GM12878 (cell line): ENCODE measurements at regions not wholly inside any gene's neighbourhood (a gene's known extent, or its start where the extent isn't known, plus 50 kb on each side); places are given as distances from the start of the nearest gene placed in this dataset.

Source experiments
- ATAC-seq: fragments of 200-7000 bp; cut with Tn5 transposase; 3 replicates; pipeline ENCODE4 v1.9.1; 2020; ENCODE audit warnings: mild to moderate bottlenecking, moderate library complexity
- BruUV-seq: library from RNA; stranded (reverse); fragments of 400-500 nt; replicated peaks from 2 replicates; lab custom pipeline; 2021; lab: Mats Ljungman, UMichigan
- CTCF ChIA-PET: fragments of 300-600 bp; sonication (Branson Sonifier 250); formaldehyde crosslinking; extraction: SDS; loops from one replicate; lab custom pipeline; 2021; ENCODE audit warnings: inconsistent platforms; lab: Yijun Ruan, JAX
- POLR2A ChIA-PET: fragments of 350-600 bp; formaldehyde crosslinking; extraction: SDS; loops from one replicate; lab custom pipeline; 2021; ENCODE audit warnings: inconsistent platforms; lab: Charles Lee
- RAD21 ChIA-PET: fragments of 300-600 bp; sonication (Branson Sonifier 250); formaldehyde crosslinking; loops from one replicate; lab custom pipeline; 2023; ENCODE audit warnings: antibody characterized with exemption; ENCODE audit not compliant: unreplicated experiment; lab: Charles Lee
- SMC1A ChIA-PET: fragments of 300-600 bp; sonication (Branson Sonifier 250); formaldehyde crosslinking; loops from one replicate; lab custom pipeline; 2023; ENCODE audit not compliant: unreplicated experiment, uncharacterized antibody; lab: Charles Lee
- DNase-seq: peaks from one replicate; pipeline ENCODE4 v3.0.0-alpha.2; 2011; ENCODE audit warnings: low read depth, low spot score
- FAIRE-seq: peaks from 3 replicates; lab custom pipeline; 2011; peaks lifted over from hg19 to GRCh38; lab: Jason Lieb, UNC
- H2AFZ ChIP-seq: 2 replicates; pipeline ENCODE4 v1.6.0; 2011; ENCODE audit warnings: low read depth, low read length, control low read depth; ENCODE audit not compliant: control insufficient read depth
- H3K27ac ChIP-seq: 2 replicates; pipeline ENCODE4 v1.5.1; 2011; ENCODE audit warnings: control low read depth; ENCODE audit not compliant: control insufficient read depth, insufficient read depth
- H3K27me3 ChIP-seq, 2 experiments: replicated peaks in 1 of 2; 2 replicates each; pipeline versions ENCODE4 v1.6.0 to v1.6.1; 2011; ENCODE audit warnings: low read length in 1 of 2; ENCODE audit not compliant: control insufficient read depth in 2 of 2, insufficient read depth in 2 of 2
- H3K36me3 ChIP-seq, 2 experiments: 2 replicates each; pipeline ENCODE4 v1.5.1; 2011; ENCODE audit warnings: low read length in 1 of 2; ENCODE audit not compliant: control insufficient read depth in 2 of 2, insufficient read depth in 2 of 2
- H3K4me1 ChIP-seq: 2 replicates; pipeline ENCODE4 v1.6.1; 2011; ENCODE audit warnings: mild to moderate bottlenecking, low read length, moderate library complexity, mixed read lengths; ENCODE audit not compliant: control insufficient read depth, insufficient read depth
- H3K4me2 ChIP-seq: 2 replicates; pipeline ENCODE4 v1.6.0; 2011; ENCODE audit warnings: control low read depth; ENCODE audit not compliant: control insufficient read depth, insufficient read depth
- H3K4me3 ChIP-seq: fragments of 200-600 bp; sonication (generic); 2 replicates; pipeline ENCODE4 v1.5.1; 2016
- H3K79me2 ChIP-seq: 2 replicates; pipeline ENCODE4 v1.6.0; 2011; ENCODE audit warnings: low read length; ENCODE audit not compliant: control insufficient read depth, insufficient read depth
- H3K9ac ChIP-seq: 2 replicates; pipeline ENCODE4 v1.8.0; 2011; ENCODE audit warnings: low read length, control low read depth, mixed read lengths; ENCODE audit not compliant: control insufficient read depth, insufficient read depth
- H3K9me3 ChIP-seq: replicated peaks from 3 replicates; pipeline ENCODE4 v1.5.1; 2011; ENCODE audit warnings: mild to moderate bottlenecking, low read length; ENCODE audit not compliant: control insufficient read depth, insufficient read depth
- H4K20me1 ChIP-seq: 2 replicates; pipeline ENCODE4 v1.6.0; 2011; ENCODE audit not compliant: control insufficient read depth, insufficient read depth
- ASH2L ChIP-seq: fragments of 300-600, 200-600 bp; sonication (generic); IDR thresholded peaks from 2 replicates; pipeline ENCODE4 v1.6.1; 2017; ENCODE audit warnings: low read depth, mild to moderate bottlenecking, borderline replicate concordance
- BHLHE40 ChIP-seq, 2 experiments: fragments of 450-650 bp in 1 of 2; IDR thresholded peaks; 2 replicates each; pipeline ENCODE4 v1.6.1; 2011 to 2017; ENCODE audit warnings: low read depth in 2 of 2, borderline replicate concordance in 1 of 2, improper control_type of control experiment in 1 of 2, low read length in 1 of 2, mild to moderate bottlenecking in 1 of 2
- CBX3 ChIP-seq: fragments of 200-600 bp; sonication (generic); IDR thresholded peaks from 2 replicates; pipeline ENCODE4 v1.6.1; 2016; ENCODE audit warnings: low read depth, borderline replicate concordance
- CEBPZ ChIP-seq: fragments of 150-350 bp; IDR thresholded peaks from 2 replicates; pipeline ENCODE4 v1.6.1; 2016; ENCODE audit warnings: low read depth, low read length
- E4F1 ChIP-seq: fragments of 450-650 bp; IDR thresholded peaks from 2 replicates; pipeline ENCODE4 v1.6.1; 2018; ENCODE audit warnings: borderline replicate concordance, mild to moderate bottlenecking; ENCODE audit not compliant: partially characterized antibody
- EED ChIP-seq: sonication (generic); IDR thresholded peaks from 2 replicates; pipeline ENCODE4 v1.6.1; 2016; ENCODE audit warnings: antibody characterized with exemption, low read depth
- MEF2B ChIP-seq: fragments of 450-650 bp; IDR thresholded peaks from 2 replicates; pipeline ENCODE4 v1.6.1; 2018; ENCODE audit warnings: mild to moderate bottlenecking, moderate library complexity; ENCODE audit not compliant: partially characterized antibody, poor library complexity, severe bottlenecking
- MTA3 ChIP-seq: IDR thresholded peaks from 2 replicates; pipeline ENCODE4 v1.6.1; 2012; ENCODE audit warnings: low read length, inconsistent platforms, borderline replicate concordance
- SPI1 ChIP-seq: IDR thresholded peaks from 2 replicates; pipeline ENCODE4 v1.6.1; 2011; ENCODE audit warnings: low read depth, mild to moderate bottlenecking, low read length, moderate library complexity, borderline replicate concordance; ENCODE audit not compliant: insufficient read depth
- SRF ChIP-seq, 2 experiments: IDR thresholded peaks; 2 replicates each; pipeline ENCODE4 v1.6.1; 2011; ENCODE audit warnings: low read depth in 2 of 2, low read length in 2 of 2, mild to moderate bottlenecking in 1 of 2, moderate library complexity in 1 of 2
- SUPT20H ChIP-seq: IDR thresholded peaks from 2 replicates; pipeline ENCODE4 v1.6.1; 2011; ENCODE audit warnings: low read depth, mild to moderate bottlenecking, low read length, moderate library complexity, borderline replicate concordance; ENCODE audit not compliant: control insufficient read depth
- ZBTB33 ChIP-seq: fragments of 450-650 bp; IDR thresholded peaks from 2 replicates; pipeline ENCODE4 v1.6.1; 2017; ENCODE audit warnings: mild to moderate bottlenecking
- in situ Hi-C: fragments of 300-500 bp; cut with MboI; formaldehyde crosslinking; loops from 9 replicates; pipeline ENCODE4 v1.14.3; 2018; ENCODE audit warnings: mixed read lengths
- intact Hi-C: fragments of 100-400 bp; cut with micrococcal nuclease; formaldehyde crosslinking; loops from one replicate; pipeline ENCODE4 v1.14.2; 2022; ENCODE audit not compliant: unreplicated experiment

GRCh38 chr10:61248013-61248412 lies 205.2 kb downstream of the TMEM26 start:
- POLR2A ChIA-PET = no interaction called here
- FAIRE-seq = no peak
- ATAC-seq = no peak

More at GRCh38 chr10:61248013-61248412, 205.2 kb downstream of the TMEM26 start:
- in situ Hi-C loops = no loop called here
- Histone ChIP-seq H3K27ac (no peak overlapping the region), H3K79me2 (no peaks in the 10 kb centered on the region), H2AFZ (no peak overlapping the region), H3K4me3 (no peak overlapping the region), H4K20me1 (no peaks in the 10 kb centered on the region), H3K9me3 (no peaks in the 10 kb centered on the region), H3K4me2 (no peak overlapping the region), H3K36me3 (no peaks in the 10 kb centered on the region), H3K4me1 (no peaks in the 10 kb centered on the region), H3K9ac (no peak overlapping the region), H3K27me3 (no peaks in the 10 kb centered on the region)
- TF ChIP-seq SUPT20H (no peak), CBX3 (no peak), SPI1 (no peak), SRF (IDR thresholded peaks at IDR 0.05; ENCODE audit: low read depth in 2 of 2, low read length in 2 of 2) (no peak), CEBPZ (no peak), MEF2B (no peak), ZBTB33 (no peak), BHLHE40 (IDR thresholded peaks at IDR 0.05; ENCODE audit: borderline replicate concordance in 1 of 2, low read depth in 2 of 2, low read length in 1 of 2) (no peak), ASH2L (no peak), E4F1 (no peak), EED (no peak), MTA3 (no peak)
- DNase-seq = no peak
- BruUV-seq = no TSS peak
- ChIA-PET RAD21 (no interaction called here), SMC1A (no interaction called here), CTCF (no interaction called here)
- intact Hi-C loops = no loop called here
